Dermis microvascular lymphatic vessel endothelial cell (primary cell): ENCODE measurements at regions not wholly inside any gene's neighbourhood (a gene's known extent, or its start where the extent isn't known, plus 50 kb on each side); places are given as distances from the start of the nearest gene placed in this dataset.

Source experiments
- DNase-seq, 2 donors: peaks; one replicate each; pipeline versions ENCODE4 v3.0.0 to v3.0.0-alpha.2; 2010; ENCODE audit warnings: low read depth in 2 of 2

DNA sequence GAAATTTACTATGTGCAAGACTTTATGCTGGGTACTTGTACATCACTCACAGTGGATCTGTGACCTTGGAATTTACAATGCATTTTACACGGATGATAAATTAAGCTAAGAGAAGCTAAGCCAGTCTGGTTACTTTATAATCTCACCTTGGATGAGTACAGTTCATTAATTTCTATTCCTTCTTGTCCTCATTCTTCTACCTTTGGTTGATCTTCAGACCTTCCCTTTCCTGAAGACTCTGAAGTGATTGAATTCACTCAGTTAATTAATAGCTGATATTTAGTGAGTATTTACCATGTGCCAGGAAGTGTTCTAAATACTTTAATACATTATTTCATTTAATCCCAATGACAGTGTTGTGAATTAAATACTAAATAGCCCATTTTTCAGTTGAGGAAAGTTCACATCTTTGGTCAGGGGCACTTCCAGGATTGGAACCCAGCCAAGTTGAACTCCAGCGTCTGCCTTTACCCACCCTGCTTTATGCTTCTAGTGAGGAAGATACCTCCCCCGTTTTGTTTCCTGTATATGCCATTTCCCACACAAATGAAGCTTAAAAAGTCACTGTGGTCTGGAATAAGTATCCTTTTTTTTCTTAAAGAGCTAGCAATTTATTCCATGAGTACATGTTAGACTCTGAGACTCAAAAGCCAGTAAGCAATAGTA, 146.6 kb downstream of the TLR5 start:
- peak in 1 of 2 donors; percentile 64 for DNase-seq

DNA sequence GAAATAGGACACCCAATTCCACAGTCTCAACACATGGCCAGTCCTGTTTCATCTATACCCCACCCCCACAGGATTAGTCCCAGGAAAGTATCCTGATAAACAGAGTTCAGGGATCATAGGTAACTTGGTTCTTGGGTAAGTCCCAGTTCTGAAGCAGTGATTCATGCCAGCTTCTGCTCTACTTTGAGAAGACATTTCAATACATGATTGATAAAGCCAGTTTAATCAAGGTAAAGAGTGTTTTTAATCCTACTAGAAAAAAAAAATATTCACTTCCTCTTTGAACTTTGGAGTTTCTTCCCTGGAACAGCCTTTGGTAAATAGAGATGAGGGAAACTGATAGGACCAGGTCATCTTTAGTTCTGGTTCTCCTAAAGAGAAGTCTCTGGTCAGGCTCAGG, 142.4 kb downstream of the TLR5 start:
- no peak for DNase-seq

DNA sequence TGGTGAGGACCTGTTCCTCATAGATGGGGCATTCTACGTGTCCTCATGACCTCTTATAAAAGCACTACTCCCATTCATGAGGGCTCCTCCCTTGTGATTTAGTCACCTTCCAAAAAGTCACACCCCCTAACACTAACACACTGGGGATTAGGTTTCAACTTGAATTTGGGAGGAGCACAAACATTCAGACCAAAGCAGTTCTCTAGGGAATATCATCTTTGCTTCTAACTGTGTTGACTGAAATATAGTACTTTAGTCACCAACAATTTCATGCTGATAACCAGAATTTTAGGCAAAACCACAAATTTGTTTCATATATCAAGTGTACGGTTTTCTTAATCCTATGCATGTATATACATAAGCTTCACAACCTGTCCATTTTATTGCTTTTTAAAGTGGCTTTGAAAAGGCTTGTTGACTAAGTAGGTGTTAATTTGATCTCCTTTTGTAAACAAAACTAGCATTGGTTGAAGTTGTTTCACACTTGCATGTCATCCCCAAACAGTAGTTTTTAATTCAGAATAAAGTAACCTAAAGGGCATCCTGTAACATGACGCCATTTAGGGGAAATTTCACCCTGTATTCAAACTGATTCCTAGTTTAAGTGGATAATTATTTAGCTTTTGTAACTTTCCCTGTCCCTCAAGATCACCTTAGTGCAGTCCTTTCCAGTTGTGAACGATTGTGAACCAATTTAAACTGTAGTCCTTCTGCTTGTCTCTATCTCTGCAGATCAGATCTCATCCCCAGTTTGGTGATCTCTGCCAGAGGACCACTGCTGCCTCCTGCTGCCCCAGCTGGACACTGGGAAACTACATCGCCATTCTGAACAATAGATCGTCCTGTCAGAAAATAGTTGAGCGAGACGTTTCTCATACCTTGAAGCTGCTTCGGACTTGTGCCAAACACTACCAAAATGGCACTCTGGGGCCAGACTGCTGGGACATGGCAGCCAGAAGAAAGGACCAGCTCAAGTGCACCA, 141.1 kb downstream of the TLR5 start:
- peak in 1 of 2 donors; percentile 17 for DNase-seq

DNA sequence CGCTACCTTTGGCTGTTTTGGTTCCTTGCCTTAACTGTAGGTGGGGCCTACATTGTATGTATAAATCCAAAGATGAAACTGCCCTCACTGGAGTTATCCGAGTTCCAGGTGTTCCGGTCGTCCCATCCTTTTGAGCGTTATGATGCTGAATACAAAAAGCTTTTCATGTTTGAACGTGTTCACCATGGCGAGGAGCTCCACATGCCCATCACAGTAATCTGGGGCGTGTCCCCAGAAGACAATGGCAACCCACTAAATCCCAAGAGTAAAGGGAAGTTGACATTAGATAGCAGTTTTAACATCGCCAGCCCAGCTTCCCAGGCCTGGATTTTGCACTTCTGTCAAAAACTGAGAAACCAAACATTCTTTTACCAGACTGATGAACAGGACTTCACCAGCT, 139.5 kb downstream of the TLR5 start:
- no peak for DNase-seq

DNA sequence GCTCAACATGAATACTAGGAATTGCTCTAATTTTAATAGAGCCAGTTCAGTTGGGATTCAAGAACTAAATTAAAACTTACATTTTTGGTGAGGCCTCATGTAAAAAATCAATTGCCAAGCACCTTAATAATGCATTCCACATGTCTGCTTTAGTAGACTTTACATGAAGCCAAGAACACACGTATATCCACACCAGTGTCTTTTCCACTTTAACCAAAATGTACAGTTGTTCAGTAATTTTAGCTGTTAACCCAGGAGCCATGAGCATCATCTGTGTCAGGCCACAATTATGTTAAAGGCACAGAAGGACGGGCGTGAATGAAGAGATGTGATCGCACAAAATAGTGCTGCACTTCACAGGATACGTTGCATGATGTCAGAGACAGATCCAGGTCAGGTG, 136.7 kb downstream of the TLR5 start:
- DNase-seq: no peak

DNA sequence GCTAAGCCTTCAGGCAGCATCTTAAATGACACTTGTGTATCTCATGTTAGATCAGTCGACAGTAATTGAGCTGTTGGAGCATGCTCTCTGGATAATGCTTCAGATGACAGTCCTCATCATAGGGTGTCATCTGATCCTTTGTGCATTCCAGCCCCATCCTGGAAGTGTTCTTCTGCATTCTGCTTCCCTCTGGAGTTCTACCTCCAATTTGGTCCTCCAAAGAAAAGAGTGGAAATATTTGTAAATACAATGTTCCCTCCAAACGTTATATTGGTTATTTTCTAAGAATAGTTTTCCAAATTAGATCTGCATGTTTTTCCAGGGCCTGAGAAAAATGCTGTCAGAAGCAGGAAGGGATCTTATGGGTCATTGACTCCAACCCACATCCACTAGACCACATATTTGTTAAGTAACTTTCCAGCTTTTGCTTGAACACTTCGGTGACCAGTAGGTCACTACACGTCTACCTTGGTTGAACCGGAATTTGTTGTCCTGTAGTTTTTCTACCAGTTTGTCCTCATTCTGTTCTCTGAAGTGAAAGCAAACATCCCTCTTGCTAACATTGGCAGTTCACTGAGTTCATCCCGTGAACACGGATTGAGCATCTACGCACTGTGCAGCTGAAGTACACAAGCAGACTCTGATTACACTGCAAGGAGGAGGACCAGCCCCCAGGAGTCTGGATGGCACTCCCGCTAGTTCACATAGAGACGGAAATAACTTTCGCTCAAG, 136.0 kb downstream of the TLR5 start:
- no peak for DNase-seq

DNA sequence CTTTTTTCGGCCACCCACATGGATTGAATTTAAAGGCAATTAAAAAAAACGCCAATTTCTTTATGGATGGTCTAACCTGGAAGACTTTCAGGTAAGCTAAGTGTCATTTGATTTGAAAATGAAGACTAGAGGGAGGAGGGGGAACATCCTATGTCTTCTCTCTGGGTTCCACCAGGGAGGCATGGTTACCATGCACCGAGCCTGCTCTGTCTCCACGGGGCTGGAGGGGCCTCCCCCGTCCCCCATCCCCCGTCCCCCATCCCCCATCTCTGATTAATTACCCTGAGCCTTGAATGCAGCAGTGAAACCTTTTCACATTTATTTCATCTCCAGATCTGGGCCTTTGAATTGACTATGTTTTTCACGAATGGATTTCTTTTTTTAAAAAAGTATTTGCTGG, 135.1 kb downstream of the TLR5 start:
- no peak for DNase-seq

DNA sequence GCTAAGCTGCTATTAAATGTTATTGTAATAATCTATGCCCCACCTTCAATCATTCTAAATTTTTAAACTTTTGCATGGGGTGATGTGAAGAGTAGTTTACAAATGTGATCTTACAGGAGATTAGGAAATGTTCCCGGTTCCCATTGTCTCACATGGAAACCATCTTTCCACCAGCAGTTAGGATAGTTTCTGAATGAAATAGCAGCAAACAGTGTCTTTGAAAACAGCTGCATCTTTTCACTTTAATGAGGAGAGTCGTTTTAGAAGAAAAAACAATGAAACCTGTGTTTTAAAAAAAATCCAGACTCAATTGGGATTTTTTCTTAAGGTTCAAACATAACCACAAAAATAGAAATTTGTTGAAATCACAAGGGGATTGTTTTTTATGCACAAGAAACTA, 134.2 kb downstream of the TLR5 start:
- no peak for DNase-seq

DNA sequence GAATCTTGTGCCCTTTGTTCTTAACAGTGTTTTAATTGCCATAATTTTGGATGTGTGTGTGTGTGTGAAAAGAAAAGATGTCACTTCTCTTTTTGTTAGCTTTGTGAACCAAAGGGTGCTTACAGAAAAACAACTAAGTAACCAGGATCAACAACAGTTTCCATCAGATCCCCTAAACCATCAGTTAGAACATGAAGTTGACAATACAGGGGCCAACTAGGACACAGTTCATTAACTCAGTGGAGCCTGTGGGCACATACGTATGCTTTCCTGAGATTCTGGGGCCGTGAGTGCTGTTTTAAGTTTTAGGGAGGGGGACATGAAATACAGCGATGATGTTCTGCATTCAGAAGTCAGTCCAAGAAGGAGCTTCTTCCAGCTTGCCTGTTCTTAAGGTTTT, 133.6 kb downstream of the TLR5 start:
- no peak for DNase-seq

DNA sequence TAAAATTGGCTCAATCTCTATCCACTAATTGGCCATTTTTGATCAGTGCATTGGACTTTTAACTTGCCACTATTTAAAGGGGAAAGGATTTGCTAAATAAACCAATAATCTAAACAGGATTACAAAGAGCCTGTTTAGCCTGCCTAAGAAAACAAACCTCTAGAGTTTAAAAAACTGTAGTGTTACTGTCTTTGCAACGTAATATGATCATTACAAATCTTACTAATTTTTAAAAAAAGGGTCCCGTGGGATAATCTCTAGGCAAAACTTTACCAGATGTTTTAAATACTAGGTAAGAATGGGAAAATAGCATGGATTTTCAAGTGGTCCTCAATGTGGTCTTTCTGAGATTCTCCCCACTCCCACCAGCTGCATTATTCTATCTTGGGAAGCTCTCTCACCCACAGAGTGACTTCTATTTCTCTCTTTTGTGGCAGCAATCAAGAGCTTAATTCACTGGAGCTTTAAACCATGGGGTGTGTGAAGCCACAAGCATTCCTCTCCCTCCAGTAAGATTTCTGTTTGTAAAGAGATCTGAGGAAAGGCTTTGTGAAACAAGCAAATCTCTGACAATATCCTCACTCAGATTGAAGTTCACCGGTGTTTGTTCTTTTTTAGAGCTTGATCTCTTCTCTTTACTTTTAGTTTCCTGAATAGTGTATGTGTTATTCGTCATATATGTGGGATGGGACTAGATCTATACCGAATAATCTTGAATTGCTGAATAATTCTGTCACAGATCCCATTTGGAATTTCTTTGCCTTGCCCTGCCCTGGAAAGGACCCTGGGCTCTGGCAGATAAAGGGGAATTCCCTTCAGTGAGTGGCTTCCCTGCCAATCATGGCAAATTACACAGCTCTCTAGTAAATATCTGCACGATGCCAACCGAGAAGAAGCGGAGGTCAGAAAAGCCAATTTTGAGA, 132.2 kb downstream of the TLR5 start:
- DNase-seq: no peak

DNA sequence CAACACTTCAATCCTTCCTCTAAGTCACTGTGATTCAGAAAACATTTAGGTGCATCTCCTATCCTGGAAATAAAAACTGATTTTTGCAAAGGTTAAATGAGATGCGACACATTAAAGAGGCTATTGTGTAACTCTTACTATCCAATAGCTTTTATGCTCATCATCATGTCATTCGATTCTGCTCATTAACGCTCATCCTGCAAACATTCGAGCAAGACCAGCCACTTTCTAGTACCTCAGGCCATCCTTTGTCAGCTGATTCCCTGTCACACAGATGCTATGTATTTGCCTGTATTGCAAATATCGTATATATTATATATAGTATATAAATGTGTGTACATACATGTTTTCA, 131.6 kb downstream of the TLR5 start:
- no peak for DNase-seq

DNA sequence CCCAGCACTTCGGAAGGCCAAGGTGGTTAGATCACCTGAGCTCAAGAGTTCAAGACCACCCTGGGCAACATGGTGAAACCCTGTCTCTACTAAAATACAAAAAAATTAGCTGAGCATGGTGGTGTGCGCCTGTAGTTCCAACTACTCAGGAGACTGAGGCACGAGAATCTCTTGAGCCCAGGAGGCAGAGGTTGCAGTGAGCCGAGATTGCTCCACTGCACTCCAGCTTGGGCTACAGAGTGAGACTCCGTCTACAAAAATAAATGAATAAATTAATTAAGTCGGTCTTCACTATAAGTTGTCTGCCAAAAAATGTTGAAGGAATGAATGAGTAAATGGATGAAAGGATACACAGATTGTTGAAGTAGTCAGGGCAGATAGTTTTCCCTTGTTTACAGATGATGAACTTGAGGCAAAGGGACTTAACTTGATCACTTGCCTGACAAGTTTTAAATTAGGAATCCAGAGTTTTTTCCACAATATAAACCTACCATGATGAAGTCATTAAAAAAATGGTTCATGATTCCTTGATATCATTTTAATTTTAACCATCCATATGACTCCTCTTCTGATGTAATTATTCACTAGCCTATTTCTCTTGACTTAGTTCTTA, 130.8 kb downstream of the TLR5 start:
- no peak for DNase-seq

DNA sequence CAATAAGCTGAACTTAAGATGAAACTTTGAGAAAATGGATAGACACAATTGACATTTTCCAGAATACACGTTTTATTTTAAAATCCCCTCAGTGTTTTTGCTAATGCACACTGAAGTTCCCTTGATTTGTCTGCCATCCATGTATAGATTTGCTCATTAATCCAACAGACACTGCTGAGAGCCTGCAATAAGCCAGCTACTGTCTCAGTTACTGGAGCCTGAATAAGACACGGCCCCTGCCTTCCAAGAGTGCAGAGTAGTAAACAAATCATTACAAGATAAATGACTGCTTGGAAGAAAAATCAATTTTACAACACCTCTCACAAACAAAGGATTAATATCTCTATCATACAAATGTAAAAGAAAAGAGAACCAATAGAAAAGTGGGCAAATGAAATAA, 130.1 kb downstream of the TLR5 start:
- DNase-seq: no peak

DNA sequence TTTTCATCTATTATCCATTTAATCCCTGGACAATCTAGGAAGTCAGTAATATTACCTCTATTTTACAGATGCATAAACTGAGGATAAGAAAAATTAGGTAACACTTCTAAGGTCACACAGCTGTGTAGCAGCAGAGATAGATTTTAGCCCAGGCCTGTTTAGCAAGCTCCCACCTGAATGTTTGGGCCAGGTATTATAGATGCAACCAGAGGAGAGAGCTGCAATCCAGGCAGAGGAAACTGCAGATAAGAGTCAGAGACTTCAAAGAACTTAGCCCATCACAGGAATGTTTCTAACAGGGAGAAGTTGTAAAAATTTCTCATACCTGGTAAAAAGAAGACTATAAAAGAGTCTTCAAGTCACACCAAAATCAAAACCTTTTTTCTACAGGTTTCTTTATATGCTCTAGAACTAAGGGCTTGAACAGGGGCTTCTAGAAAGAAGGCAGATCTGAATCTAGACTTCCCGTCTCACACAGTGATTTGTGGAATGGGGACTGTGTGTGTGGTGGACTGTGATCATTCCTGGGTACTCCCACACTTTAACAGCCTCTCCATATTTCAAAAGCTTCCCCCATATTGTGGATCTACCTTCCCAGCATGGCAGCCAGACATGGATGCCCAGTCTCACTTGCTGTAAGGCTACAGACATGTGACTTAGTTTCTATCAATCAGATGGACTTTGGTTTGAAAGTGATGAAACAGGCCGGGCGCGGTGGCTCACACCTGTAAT, 128.7 kb downstream of the TLR5 start:
- DNase-seq: no peak

DNA sequence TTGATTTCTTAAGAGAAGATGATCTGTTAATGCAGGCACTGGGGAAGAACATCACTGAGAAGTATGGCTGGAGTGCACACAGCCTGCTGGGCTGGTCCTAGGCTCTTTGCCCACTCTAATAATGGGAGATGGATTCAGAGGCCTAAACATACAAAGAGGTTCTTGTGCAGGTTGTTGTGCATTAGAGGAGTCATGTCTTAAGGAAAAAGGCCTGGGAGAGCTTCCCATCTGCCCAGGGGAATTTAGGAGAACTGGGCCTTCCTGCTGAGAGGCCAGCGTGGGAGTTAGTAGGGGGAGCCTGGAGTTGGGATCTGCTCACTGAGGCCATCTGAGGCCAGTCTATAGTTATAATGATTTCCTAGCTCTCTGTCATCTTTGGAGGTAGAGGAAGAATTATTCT, 126.7 kb downstream of the TLR5 start:
- no peak for DNase-seq

DNA sequence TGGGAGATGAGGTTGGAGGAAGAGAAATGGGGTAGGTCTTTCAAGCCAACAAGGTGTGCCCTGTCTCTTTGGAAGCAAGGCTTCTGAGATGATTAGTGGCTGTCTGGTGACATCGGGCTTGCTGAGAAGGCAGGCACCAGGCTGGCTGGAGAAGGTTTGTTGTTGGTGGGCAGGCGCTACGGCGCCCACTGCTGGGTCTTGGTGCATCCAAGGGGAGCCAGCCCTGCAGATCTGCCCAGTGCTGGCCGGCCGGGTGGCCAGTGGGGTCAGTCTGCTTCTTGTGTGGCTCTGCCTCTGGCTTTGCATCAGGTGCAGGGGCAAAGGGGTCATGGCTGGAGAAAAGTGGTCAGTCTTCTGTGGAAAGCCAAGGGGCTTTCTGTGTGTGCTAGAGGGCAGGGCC, 126.2 kb downstream of the TLR5 start:
- DNase-seq: no peak

DNA sequence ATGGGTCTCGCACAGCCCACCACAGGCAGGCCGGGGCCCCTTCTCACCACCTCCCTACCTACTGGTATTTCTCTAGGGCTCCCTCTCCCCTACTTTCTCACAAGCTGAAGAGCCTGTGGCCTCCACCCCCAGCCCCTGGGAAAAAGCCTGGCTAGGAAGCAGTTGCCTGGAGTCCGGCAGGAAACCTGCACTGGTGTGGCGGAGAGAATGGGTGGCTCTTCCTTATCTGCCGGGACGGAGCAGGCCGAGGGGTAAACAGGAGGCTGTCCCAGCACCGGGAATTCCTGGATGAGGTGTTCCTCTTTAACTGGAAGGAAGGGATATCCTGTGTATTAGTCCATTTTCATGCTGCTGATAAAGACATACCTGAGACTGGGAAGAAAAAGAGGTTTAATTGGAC, 125.8 kb downstream of the TLR5 start:
- DNase-seq: peak in 1 of 2 donors; percentile 37

DNA sequence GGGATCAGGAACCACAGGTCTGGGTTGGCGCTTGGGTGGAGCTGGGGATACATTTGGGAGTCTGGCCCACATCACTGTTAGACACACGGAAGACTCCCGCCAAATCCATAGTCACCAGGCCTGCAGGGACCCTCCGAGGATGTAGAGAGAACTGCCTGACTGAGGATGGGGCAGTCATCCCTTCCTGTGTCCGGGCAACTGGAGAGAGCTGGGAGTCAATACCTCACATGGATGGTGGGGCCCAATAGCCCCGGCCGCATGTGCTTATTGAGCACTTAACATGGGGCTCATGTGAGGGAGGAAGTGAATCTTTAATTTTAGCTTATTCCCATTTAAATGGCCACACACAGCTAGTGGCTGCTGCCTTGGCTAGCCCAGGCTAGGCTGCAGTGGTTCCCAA, 124.5 kb downstream of the TLR5 start:
- no peak for DNase-seq

DNA sequence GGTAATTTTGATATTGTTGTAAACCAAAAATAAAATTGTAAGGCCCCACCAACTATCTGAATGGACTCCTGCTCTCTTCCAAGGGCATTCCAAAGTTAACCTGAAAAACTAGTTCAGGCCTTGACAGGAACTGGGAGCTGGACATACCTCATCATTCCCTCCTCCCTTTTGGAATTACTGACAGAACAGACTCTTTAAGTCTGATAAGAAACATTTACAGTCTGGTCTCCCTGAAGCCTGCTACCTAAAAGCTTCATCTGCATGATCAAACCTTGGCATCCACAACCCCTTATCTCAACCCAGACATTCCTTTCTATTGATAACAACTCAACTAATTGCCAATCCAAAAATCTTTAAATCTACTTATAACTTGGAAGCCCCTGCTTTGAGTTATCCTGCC, 123.8 kb downstream of the TLR5 start:
- no peak for DNase-seq

DNA sequence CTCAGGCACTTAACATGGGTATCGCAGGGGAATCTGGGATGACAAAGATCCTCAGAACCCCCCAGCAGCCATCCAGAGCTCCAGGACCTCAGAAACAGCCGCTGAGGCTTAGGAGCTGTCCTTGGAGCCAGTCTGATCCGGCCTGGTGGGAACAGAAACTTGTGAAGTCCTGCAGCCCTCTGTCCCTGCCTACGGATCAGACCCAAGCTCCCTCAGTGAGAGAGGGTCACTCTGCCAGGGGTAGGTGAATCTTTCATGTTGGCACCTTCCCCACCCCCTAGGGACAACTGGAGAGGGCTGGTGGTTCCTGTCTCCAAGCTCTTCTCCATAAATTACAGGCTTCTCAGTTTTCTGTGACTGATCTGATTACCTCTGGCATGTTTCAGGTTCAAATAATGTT, 122.3 kb downstream of the TLR5 start:
- no peak for DNase-seq
